ENCODE measurements at regions not wholly inside any gene's neighbourhood (a gene's known extent, or its start where the extent isn't known, plus 50 kb on each side); places are given as distances from the start of the nearest gene placed in this dataset.

DNA sequence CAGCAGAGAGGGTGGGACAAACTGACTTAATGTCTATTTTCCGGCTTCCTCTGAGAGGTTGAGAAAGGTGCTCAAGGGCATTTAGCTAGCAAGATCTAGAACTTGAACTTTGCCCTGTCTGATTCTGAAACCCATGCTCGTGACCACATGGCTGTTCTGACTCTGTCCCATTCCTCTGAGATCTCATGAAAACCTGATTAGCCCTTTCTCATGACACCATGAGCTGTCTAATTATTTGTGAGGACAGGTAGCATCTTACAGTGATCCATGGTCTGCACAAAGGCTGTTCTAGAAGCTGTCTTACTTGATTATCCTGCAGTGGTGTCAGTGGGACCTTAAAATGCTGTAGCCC is 89.6 kb upstream of the TOX2 start:
- intact Hi-C loops (cut with micrococcal nuclease; ENCODE audit: unreplicated experiment): no loop called here
- Histone ChIP-seq H3K36me3 (ENCODE audit: insufficient read depth, low read length, poor library complexity, severe bottlenecking) (no peaks in the 10 kb centered on the region), H3K4me3 (ENCODE audit: low read depth, low read length, poor library complexity, severe bottlenecking) (no peak overlapping the region), H3K9me3 (ENCODE audit: low read depth, low read length, poor library complexity, severe bottlenecking) (no peaks in the 10 kb centered on the region), H3K27me3 (replicated peaks; ENCODE audit: insufficient read depth, low read depth, low read length, poor library complexity) (no peaks in the 10 kb centered on the region), H3K27ac (ENCODE audit: low read depth, low read length, poor library complexity, severe bottlenecking) (no peak overlapping the region), H3K4me1 (ENCODE audit: insufficient read depth, low read length, poor library complexity, severe bottlenecking) (no peaks in the 10 kb centered on the region)
- DNase-seq (ENCODE audit: low spot score): no peak
- ChIA-PET POLR2A (ENCODE audit: low non-redundant PET) (no interaction called here), CTCF (no interaction called here)
- no TSS peak for BruUV-seq (replicated peaks)
- no peak for TF ChIP-seq EZH2 (IDR thresholded peaks at IDR 0.05; ENCODE audit: borderline replicate concordance, low read depth, low read length, poor library complexity, severe bottlenecking)
- TF ChIP-seq, protein P1, sequence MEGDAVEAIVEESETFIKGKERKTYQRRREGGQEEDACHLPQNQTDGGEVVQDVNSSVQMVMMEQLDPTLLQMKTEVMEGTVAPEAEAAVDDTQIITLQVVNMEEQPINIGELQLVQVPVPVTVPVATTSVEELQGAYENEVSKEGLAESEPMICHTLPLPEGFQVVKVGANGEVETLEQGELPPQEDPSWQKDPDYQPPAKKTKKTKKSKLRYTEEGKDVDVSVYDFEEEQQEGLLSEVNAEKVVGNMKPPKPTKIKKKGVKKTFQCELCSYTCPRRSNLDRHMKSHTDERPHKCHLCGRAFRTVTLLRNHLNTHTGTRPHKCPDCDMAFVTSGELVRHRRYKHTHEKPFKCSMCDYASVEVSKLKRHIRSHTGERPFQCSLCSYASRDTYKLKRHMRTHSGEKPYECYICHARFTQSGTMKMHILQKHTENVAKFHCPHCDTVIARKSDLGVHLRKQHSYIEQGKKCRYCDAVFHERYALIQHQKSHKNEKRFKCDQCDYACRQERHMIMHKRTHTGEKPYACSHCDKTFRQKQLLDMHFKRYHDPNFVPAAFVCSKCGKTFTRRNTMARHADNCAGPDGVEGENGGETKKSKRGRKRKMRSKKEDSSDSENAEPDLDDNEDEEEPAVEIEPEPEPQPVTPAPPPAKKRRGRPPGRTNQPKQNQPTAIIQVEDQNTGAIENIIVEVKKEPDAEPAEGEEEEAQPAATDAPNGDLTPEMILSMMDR (conservative IDR thresholded peaks at IDR 0.05; ENCODE audit: low read depth, low read length): no peak

DNA sequence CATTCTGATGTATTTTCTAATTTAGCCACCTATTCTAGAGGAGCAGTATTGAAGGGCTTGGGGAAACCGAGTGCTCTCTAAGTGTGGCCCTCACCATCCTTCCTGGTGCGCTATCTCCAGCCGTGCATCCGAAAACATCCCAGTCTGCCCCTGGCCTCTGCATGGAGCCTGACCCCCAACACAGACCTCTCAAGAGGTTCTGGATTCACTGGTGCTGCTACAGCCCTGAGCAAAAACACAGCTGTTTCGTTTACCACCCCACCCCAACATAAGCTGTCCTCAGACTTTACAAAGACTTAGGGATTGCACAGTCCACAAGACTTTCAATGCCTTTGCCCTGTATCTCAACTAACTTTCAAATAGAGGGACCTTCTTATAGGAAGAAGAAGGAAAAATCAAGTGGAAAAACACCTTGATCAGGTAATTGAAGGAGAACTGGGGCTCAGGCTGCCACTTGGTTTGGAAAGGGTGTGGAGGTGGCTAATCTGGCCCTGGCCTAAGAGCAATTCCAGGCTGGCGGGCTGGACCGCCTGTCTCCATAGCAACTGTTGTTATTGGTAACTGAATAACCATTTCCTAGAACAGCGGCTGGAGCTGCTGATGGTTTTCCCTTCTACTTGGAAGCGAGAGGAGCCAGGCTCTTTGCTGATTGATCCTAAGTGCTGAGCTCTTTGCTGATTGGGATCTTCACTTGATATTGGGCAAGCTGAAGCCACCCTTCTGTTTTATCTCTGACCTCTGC is 90.2 kb upstream of the TOX2 start:
- ChIA-PET CTCF (no interaction called here), POLR2A (ENCODE audit: low non-redundant PET) (no interaction called here)
- DNase-seq (ENCODE audit: low spot score): no peak
- no peaks in the 10 kb centered on the region for H3K27me3 ChIP-seq (replicated peaks; ENCODE audit: insufficient read depth, low read depth, low read length, poor library complexity)
- intact Hi-C loops (cut with micrococcal nuclease; ENCODE audit: unreplicated experiment): no loop called here
- TF ChIP-seq, protein P1 (conservative IDR thresholded peaks at IDR 0.05; ENCODE audit: low read depth, low read length): no peak
- no peak for TF ChIP-seq EZH2 (IDR thresholded peaks at IDR 0.05; ENCODE audit: borderline replicate concordance, low read depth, low read length, poor library complexity, severe bottlenecking)
- no peak overlapping the region for H3K27ac ChIP-seq (ENCODE audit: low read depth, low read length, poor library complexity, severe bottlenecking)
- H3K4me1 ChIP-seq (ENCODE audit: insufficient read depth, low read length, poor library complexity, severe bottlenecking): no peaks in the 10 kb centered on the region
- H3K9me3 ChIP-seq (ENCODE audit: low read depth, low read length, poor library complexity, severe bottlenecking): no peaks in the 10 kb centered on the region
- BruUV-seq (replicated peaks): no TSS peak
- no peaks in the 10 kb centered on the region for H3K36me3 ChIP-seq (ENCODE audit: insufficient read depth, low read length, poor library complexity, severe bottlenecking)
- H3K4me3 ChIP-seq (ENCODE audit: low read depth, low read length, poor library complexity, severe bottlenecking): no peak overlapping the region

DNA sequence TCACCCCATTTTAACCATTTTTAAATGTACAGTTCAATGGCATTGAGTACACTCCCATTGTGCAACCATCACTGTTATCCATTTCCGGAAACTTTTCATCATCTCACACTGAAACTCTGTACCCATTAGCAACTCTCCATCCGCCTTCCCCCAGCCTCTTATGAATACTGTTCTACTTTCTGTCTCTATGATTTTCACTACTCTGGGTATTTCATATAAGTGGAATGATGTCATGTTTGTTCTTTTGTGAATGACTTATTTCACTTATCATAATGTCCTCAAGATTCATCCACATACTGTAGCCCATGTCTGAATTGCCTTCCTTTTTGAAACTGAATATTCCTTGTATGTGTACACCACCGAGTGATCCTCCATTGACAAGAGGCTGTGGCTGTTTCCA is 92.9 kb upstream of the TOX2 start:
- H3K9me3 ChIP-seq (ENCODE audit: low read depth, low read length, poor library complexity, severe bottlenecking): no peaks in the 10 kb centered on the region
- intact Hi-C loops (cut with micrococcal nuclease; ENCODE audit: unreplicated experiment): no loop called here
- ChIA-PET POLR2A (ENCODE audit: low non-redundant PET) (no interaction called here), CTCF (no interaction called here)
- no peaks in the 10 kb centered on the region for H3K36me3 ChIP-seq (ENCODE audit: insufficient read depth, low read length, poor library complexity, severe bottlenecking)
- H3K27me3 ChIP-seq (replicated peaks; ENCODE audit: insufficient read depth, low read depth, low read length, poor library complexity): no peaks in the 10 kb centered on the region
- H3K27ac ChIP-seq (ENCODE audit: low read depth, low read length, poor library complexity, severe bottlenecking): no peak overlapping the region
- no peak overlapping the region for H3K4me3 ChIP-seq (ENCODE audit: low read depth, low read length, poor library complexity, severe bottlenecking)
- no peak for DNase-seq (ENCODE audit: low spot score)
- TF ChIP-seq, protein P1 (conservative IDR thresholded peaks at IDR 0.05; ENCODE audit: low read depth, low read length): no peak
- TF ChIP-seq EZH2 (IDR thresholded peaks at IDR 0.05; ENCODE audit: borderline replicate concordance, low read depth, low read length, poor library complexity, severe bottlenecking): no peak
- H3K4me1 ChIP-seq (ENCODE audit: insufficient read depth, low read length, poor library complexity, severe bottlenecking): no peaks in the 10 kb centered on the region
- BruUV-seq (replicated peaks): no TSS peak
